KMS-11 (cell line): ENCODE measurements at regions not wholly inside any gene's neighbourhood (a gene's known extent, or its start where the extent isn't known, plus 50 kb on each side); places are given as distances from the start of the nearest gene placed in this dataset.

Source experiments
- H2AFZ ChIP-seq: fragments of 200-600 bp; sonication (generic); 2 replicates; pipeline ENCODE4 v1.6.1; 2016; ENCODE audit warnings: antibody characterized with exemption, mixed run types, low read depth
- H3K27ac ChIP-seq: fragments of 200-600 bp; sonication (generic); 2 replicates; pipeline ENCODE4 v1.6.1; 2016; ENCODE audit warnings: mild to moderate bottlenecking, mixed run types
- H3K27me3 ChIP-seq: fragments of 200-600 bp; sonication (generic); 2 replicates; pipeline ENCODE4 v1.6.1; 2017; ENCODE audit warnings: mild to moderate bottlenecking, low read depth, mixed run types, moderate library complexity; ENCODE audit not compliant: insufficient read depth
- H3K36me3 ChIP-seq: fragments of 200-600 bp; sonication (generic); 2 replicates; pipeline ENCODE4 v1.6.1; 2017; ENCODE audit warnings: mild to moderate bottlenecking, mixed run types; ENCODE audit not compliant: insufficient read depth
- H3K4me1 ChIP-seq: fragments of 200-600 bp; sonication (generic); 2 replicates; pipeline ENCODE4 v1.6.1; 2016; ENCODE audit warnings: mild to moderate bottlenecking, low read depth, mixed run types; ENCODE audit not compliant: poor library complexity, severe bottlenecking
- H3K4me2 ChIP-seq: fragments of 200-600 bp; sonication (generic); 2 replicates; pipeline ENCODE4 v1.7.0; 2016; ENCODE audit warnings: mild to moderate bottlenecking, mixed run types
- H3K4me3 ChIP-seq: fragments of 200-600 bp; sonication (generic); IDR thresholded peaks from 2 replicates; pipeline ENCODE4 v1.6.1; 2017; ENCODE audit warnings: low read depth, low read length, mixed read lengths; ENCODE audit not compliant: insufficient read depth
- H3K79me2 ChIP-seq: fragments of 200-600 bp; sonication (generic); 2 replicates; pipeline ENCODE4 v1.6.1; 2016; ENCODE audit warnings: low read depth, mixed run types; ENCODE audit not compliant: insufficient read depth
- H3K9ac ChIP-seq: fragments of 200-600 bp; sonication (generic); 2 replicates; pipeline ENCODE4 v1.6.1; 2016; ENCODE audit warnings: mild to moderate bottlenecking, mixed run types
- H4K20me1 ChIP-seq: fragments of 200-600 bp; sonication (generic); 2 replicates; pipeline ENCODE4 v1.6.1; 2016; ENCODE audit warnings: mild to moderate bottlenecking, mixed run types; ENCODE audit not compliant: insufficient read depth
- CTCF ChIP-seq: fragments of 200-600 bp; sonication (generic); conservative IDR thresholded peaks from 2 replicates; pipeline ENCODE4 v1.6.1; 2017; ENCODE audit warnings: low read depth, mild to moderate bottlenecking, antibody characterized with exemption, low read length, moderate library complexity, mixed read lengths

GRCh38 chr16:73669535-73670274 is 621.8 kb upstream of the ZFHX3 start:
- H3K27me3 ChIP-seq: no peaks in the 10 kb centered on the region
- H4K20me1 ChIP-seq: no peaks in the 10 kb centered on the region
- H3K36me3 ChIP-seq: no peaks in the 10 kb centered on the region
- H3K4me2 ChIP-seq: no peak overlapping the region
- no peak overlapping the region for H3K9ac ChIP-seq
- H3K4me1 ChIP-seq: no peaks in the 10 kb centered on the region
- no peak overlapping the region for H3K27ac ChIP-seq
- no peaks in the 10 kb centered on the region for H3K79me2 ChIP-seq
- no peak overlapping the region for H3K4me3 ChIP-seq
- TF ChIP-seq CTCF: no peak
- no peak overlapping the region for H2AFZ ChIP-seq

GRCh38 chr16:73663720-73664119 is 615.8 kb upstream of the ZFHX3 start:
- H4K20me1 ChIP-seq: no peaks in the 10 kb centered on the region
- no peaks in the 10 kb centered on the region for H3K27me3 ChIP-seq
- H3K36me3 ChIP-seq: no peaks in the 10 kb centered on the region
- H3K4me2 ChIP-seq: no peak overlapping the region
- H3K9ac ChIP-seq: no peak overlapping the region
- H3K27ac ChIP-seq: no peak overlapping the region
- TF ChIP-seq CTCF: no peak
- no peak overlapping the region for H2AFZ ChIP-seq
- H3K4me3 ChIP-seq: no peak overlapping the region
- H3K4me1 ChIP-seq: no peaks in the 10 kb centered on the region
- no peaks in the 10 kb centered on the region for H3K79me2 ChIP-seq

- Histone ChIP-seq H2AFZ (no peak overlapping the region), H3K27me3 (no peaks in the 10 kb centered on the region), H4K20me1 (no peaks in the 10 kb centered on the region), H3K36me3 (no peaks in the 10 kb centered on the region), H3K4me1 (no peaks in the 10 kb centered on the region), H3K9ac (no peak overlapping the region), H3K4me3 (no peak overlapping the region), H3K79me2 (no peaks in the 10 kb centered on the region), H3K4me2 (no peak overlapping the region), H3K27ac (no peak overlapping the region)
- no peak for TF ChIP-seq CTCF
Measured at GRCh38 chr16:73636196-73636595, 588.3 kb upstream of the ZFHX3 start.

GRCh38 chr16:73629011-73629410 is 581.1 kb upstream of the ZFHX3 start:
- Histone ChIP-seq H3K4me3 (no peak overlapping the region), H3K4me1 (no peaks in the 10 kb centered on the region), H3K4me2 (no peak overlapping the region), H3K36me3 (no peaks in the 10 kb centered on the region), H4K20me1 (no peaks in the 10 kb centered on the region), H3K27me3 (no peaks in the 10 kb centered on the region), H3K27ac (no peak overlapping the region), H2AFZ (no peak overlapping the region), H3K9ac (no peak overlapping the region), H3K79me2 (no peaks in the 10 kb centered on the region)
- no peak for TF ChIP-seq CTCF
